ENCODE measurements at regions not wholly inside any gene's neighbourhood (a gene's known extent, or its start where the extent isn't known, plus 50 kb on each side); places are given as distances from the start of the nearest gene placed in this dataset.

GRCh38 chr4:163955288-163955687, 460.8 kb downstream of the TMA16 start:
- TF ChIP-seq CHD1 (IDR thresholded peaks at IDR 0.05; ENCODE audit: low read depth, low read length), result no peak
- TF ChIP-seq SP2 (IDR thresholded peaks at IDR 0.05; ENCODE audit: low read length), result no peak
- no peak for TF ChIP-seq TBP (IDR thresholded peaks at IDR 0.05; ENCODE audit: low read depth, low read length)
- no peak for TF ChIP-seq JUND (IDR thresholded peaks at IDR 0.05; ENCODE audit: low read length)
- TF ChIP-seq CTCF (IDR thresholded peaks at IDR 0.05; ENCODE audit: control extremely low read depth in 1 of 3, insufficient read depth in 1 of 3, low read depth in 1 of 3, low read length in 3 of 3), result no peak
- TF ChIP-seq BRCA1 (IDR thresholded peaks at IDR 0.05; ENCODE audit: low read depth, low read length), result no peak
- TF ChIP-seq EP300 (IDR thresholded peaks at IDR 0.05; ENCODE audit: borderline replicate concordance in 1 of 2, low read depth in 2 of 2, low read length in 2 of 2), result no peak
- no peak for TF ChIP-seq EZH2 (IDR thresholded peaks at IDR 0.05; ENCODE audit: low read depth, low read length, severe bottlenecking)
- no peak for TF ChIP-seq SP1 (IDR thresholded peaks at IDR 0.05; ENCODE audit: low read depth, low read length)
- no peak for TF ChIP-seq BACH1 (IDR thresholded peaks at IDR 0.05; ENCODE audit: low read length)
- TF ChIP-seq, protein P1, sequence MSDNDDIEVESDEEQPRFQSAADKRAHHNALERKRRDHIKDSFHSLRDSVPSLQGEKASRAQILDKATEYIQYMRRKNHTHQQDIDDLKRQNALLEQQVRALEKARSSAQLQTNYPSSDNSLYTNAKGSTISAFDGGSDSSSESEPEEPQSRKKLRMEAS (IDR thresholded peaks at IDR 0.05), result no peak
- TF ChIP-seq, protein P2, sequence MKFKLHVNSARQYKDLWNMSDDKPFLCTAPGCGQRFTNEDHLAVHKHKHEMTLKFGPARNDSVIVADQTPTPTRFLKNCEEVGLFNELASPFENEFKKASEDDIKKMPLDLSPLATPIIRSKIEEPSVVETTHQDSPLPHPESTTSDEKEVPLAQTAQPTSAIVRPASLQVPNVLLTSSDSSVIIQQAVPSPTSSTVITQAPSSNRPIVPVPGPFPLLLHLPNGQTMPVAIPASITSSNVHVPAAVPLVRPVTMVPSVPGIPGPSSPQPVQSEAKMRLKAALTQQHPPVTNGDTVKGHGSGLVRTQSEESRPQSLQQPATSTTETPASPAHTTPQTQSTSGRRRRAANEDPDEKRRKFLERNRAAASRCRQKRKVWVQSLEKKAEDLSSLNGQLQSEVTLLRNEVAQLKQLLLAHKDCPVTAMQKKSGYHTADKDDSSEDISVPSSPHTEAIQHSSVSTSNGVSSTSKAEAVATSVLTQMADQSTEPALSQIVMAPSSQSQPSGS (IDR thresholded peaks at IDR 0.05; ENCODE audit: low read length), result no peak

Data from H1 (cell line).